Hematopoietic multipotent progenitor cell treated with erythropoietin and hydrocortisone succinate and interleukin-3 and kit ligand, for 8 days (in vitro differentiated cells): ENCODE measurements at regions not wholly inside any gene's neighbourhood (a gene's known extent, or its start where the extent isn't known, plus 50 kb on each side); places are given as distances from the start of the nearest gene placed in this dataset.
A peak's percentile ranks its signal among the peaks of the same experiment; 100 is the strongest.

Experiments used
- DNase-seq: peaks from one replicate; pipeline ENCODE4 v3.0.0-alpha.2; 2015

GRCh38 chr11:134792044-134792443, 380.0 kb upstream of the B3GAT1 start:
- peak; percentile 1 for DNase-seq

DNA sequence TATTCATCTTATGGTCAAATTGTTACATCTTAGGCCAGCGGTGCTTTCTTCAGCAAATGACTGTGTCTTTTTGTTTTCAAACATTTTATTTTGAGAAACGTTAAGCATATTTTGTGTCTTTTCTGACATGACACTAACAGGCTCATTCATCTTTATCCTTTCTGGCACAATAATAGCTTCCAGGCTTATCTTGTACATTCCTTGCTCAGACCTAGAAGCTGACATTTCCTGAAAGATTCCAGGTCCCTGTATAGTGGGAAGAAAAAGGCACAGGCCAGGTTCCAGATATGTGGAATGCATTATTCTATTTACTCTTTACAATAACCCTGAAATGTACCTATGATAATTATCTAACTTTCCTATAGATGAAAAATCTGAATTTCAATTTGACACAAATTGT, 379.1 kb upstream of the B3GAT1 start:
- DNase-seq, result no peak

DNA sequence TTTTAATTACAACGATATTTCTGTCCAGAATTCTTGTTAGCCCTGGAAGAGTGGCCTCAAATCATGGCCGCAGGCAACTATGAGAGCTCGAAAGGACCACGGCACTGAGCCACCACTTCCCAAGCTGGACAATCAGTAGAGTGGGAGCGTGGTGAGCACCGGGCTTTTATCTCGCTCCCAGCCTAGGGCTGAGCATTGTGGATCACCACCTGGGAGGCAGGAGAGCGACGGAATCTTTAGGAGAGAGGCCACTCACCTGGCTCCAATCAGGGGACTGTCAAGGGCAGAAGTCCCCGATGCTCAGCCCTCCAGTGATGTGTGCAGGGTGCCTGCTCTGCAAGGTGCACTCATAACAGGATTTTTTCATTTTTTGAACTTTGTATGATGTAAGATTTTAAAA, 377.1 kb upstream of the B3GAT1 start:
- DNase-seq, result no peak

DNA sequence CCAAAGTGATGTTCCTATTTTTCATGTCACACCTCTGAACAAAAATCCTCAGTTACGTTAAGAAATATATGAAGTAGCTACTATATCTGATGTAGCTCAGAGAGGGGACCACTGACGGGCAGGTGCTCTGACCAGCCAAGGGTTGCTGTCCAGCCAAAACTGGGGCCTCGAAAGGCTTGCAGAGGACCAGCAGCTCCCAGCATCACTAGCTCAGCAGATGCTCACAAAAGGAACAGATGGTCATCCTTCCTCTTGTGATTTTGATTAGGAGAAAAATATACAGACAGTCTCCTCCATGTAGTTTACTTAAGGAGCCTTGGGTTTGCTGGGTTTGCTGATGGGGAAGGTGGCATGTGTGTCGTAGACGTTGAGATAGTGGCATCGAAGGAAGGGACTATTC, 374.6 kb upstream of the B3GAT1 start:
- no peak for DNase-seq

DNA sequence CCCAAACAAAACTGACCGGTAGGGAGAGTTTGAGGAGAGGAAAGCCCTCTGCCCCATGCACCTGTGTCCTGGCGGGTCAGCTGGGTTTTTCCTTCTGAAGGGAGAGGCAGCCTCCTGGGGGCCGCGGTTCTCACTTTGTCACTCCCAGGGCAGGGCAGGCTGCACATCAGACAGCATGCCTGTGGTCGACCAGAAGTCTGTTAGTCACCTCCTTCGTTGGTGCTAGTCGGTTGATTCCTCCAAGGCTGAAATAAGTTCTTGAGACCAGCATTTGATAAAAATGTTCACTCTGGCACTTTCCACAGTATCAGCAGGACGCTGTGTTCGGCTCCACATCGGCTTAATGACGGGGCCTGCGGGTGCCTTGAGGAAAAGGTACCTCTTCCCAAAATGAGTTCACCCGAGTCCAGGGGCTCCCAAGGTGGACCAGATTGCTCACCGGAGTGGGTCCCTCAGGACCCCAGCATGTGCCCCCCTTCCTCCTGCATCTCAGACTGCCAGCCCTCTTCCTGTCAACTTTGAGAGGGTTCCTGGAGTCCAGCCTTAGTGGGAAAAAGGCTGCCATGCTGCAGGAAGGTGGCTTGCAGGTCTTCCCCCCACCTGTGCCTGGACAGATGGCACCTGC, 373.7 kb upstream of the B3GAT1 start:
- no peak for DNase-seq

- DNase-seq, result no peak
These were observed 373.0 kb upstream of the B3GAT1 start for GRCh38 chr11:134785059-134785458.

- no peak for DNase-seq
These were observed 372.5 kb upstream of the B3GAT1 start for GRCh38 chr11:134784568-134784967.

DNA sequence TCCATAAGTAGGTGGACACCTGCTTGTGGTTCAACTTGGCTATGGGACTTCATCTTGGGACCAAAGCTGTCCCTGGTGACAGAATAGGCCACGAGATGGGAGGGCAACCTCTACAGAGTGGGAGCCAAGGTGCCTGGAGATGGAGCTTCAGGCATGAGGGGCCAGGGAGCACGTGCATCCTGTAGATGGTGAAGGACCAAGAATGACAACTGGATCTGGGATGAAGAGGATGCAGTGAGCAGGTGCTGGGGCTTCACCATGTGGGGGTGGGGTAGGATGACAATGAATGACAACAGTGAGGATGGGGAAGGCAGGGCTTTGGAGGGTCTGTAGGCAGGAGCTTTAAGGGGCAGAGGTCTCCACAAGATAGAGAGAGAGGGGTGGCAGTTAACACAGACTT, 372.0 kb upstream of the B3GAT1 start:
- DNase-seq, result no peak

- no peak for DNase-seq
These were observed 371.2 kb upstream of the B3GAT1 start for GRCh38 chr11:134783234-134783633.

DNA sequence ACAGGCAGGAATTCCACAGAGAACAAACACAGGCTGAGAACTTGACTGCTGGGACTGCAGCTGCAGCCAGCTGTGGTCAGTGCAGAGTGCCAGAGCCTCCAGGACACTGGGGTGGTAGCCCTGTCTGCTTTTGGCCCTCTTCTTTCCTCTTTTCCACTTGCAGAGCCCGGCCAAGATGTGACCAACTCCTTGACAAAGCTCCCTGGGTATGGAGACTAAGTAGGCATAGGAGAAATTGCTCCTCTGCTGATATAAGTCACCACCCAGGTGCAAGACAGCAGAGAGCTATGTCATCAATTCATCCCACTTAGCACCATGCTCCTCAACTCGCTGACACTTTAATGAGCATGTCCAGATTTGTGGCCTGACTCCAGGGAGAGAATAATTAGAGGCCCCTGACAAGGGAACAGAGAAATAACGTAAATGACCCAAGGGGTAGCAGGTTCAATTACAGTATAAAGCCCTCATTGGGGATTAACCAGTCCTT, 369.4 kb upstream of the B3GAT1 start:
- no peak for DNase-seq

- DNase-seq, result no peak
These were observed 368.6 kb upstream of the B3GAT1 start for GRCh38 chr11:134780486-134781147.

DNA sequence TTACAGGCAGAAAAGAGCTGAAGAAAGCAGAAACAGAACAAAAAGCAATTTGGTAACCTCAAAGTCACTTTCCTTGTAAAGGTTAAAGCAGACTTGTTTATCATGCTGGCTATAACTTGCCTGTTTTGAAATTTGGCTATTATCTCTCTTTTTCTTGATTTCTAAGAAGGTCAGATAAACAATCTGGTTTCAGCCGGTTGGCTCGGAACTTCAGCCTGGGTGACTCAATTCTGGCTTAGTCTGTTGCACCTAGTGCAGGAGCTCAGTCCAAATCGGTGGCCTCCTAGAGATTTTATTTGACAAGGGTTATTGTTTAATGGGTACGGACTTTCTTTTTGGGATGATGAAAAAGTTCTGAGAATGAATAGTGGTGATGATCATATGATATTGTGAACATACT, 367.1 kb upstream of the B3GAT1 start:
- DNase-seq, result no peak

- DNase-seq, result no peak
These were observed 356.4 kb upstream of the B3GAT1 start for GRCh38 chr11:134768463-134768862.

DNA sequence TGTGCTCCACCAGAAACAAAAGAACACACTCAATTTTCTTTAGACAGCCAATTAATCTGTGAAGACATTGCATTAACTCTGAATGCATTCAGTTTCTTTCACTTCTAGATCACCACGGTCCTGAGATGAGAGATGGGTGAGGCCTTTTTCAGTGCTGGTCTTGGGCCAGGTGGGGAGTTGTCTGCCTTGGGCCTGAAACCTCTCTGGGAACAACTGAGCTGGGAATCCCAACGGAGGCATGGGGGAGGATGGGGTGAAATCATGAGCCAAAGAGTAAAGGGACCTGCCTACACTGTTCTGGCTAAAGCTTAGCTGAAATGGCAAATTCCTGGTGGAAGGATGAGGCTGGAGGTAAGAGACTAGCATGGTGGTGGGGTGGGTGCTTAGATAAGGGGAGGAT, 353.5 kb upstream of the B3GAT1 start:
- no peak for DNase-seq

DNA sequence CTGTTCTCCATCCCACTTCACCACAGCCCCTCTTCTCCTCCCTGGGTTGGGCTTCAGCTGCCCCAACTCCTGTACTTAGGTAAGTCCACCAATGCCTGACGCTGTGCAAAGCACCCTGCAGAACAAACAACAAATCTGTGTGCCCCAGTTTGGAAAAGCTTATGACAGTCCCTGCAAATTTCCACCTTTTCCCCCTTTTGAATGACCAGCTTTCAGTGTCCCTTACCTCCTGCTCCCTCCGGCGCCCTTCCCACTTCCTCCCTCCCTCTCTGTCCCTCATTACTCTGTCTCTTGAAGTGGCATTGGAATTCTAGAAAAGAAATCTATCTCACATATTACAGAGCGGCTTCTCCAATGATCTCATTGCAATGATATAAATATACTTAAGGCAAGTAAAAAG, 352.9 kb upstream of the B3GAT1 start:
- no peak for DNase-seq

- no peak for DNase-seq
These were observed 352.3 kb upstream of the B3GAT1 start for GRCh38 chr11:134764367-134764766.

- no peak for DNase-seq
These were observed 351.0 kb upstream of the B3GAT1 start for GRCh38 chr11:134763030-134763388.

- DNase-seq, result no peak
These were observed 350.4 kb upstream of the B3GAT1 start for GRCh38 chr11:134762248-134763029.

GRCh38 chr11:134761926-134762247, 349.8 kb upstream of the B3GAT1 start:
- no peak for DNase-seq

DNA sequence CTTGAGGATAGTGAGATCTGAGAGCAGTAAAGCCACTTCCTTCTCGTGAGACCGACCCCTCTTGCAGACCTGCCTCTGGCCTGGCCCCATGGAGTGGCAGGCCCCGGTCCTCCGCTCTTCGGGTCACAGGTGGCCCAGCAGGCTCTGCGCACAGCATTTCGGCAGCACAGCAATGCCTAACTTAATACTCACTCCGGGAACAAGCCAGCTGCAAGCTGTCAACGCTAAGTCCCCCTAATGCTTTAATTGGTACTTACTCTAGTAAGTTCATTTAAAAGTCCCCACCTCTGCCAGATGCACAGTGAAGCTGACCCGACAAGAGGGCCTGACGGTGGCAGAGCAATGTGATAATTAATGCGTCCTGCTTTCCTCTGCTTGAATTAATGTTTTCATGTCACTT, 349.3 kb upstream of the B3GAT1 start:
- no peak for DNase-seq

GRCh38 chr11:134760957-134761356, 348.9 kb upstream of the B3GAT1 start:
- no peak for DNase-seq

DNA sequence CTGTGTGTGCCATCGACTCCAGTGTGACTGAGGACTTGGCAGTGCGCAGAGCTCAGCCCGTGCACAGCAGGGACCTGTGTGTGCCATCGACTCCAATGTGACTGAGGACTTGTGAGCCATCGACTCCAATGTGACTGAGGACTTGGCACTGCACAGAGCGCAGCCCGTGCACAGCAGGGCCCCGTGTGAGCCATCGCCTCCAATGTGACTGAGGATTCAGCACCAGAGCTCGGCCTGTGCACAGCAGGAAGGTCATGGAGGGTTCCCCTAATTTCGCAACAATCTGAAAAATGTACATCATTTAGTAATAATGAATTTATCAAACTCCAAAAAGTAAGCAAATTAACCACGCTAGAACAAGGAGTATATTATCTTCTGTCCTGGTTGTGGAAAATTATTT, 348.3 kb upstream of the B3GAT1 start:
- no peak for DNase-seq

- DNase-seq, result no peak
These were observed 347.8 kb upstream of the B3GAT1 start for GRCh38 chr11:134759855-134760254.

GRCh38 chr11:134759274-134759673, 347.2 kb upstream of the B3GAT1 start:
- no peak for DNase-seq
